Activated CD4-positive, alpha-beta T cell treated with anti-CD3 and anti-CD28 coated beads, Interleukin-2, amount 10 ng/mL, durations not matched to agents 24 days and 14 days (primary cell): ENCODE measurements at regions not wholly inside any gene's neighbourhood (a gene's known extent, or its start where the extent isn't known, plus 50 kb on each side); places are given as distances from the start of the nearest gene placed in this dataset.

Source experiments
- DNase-seq: peaks from one replicate; pipeline ENCODE4 v3.0.0; 2022
- H3K27ac Mint-ChIP-seq: one replicate; pipeline ENCODE4 v1.8.0; 2022; ENCODE audit warnings: mild to moderate bottlenecking, mixed read lengths
- H3K27me3 Mint-ChIP-seq: one replicate; pipeline ENCODE4 v1.8.0; 2022; ENCODE audit warnings: mixed read lengths
- H3K36me3 Mint-ChIP-seq: one replicate; pipeline ENCODE4 v1.8.0; 2022; ENCODE audit warnings: low read depth, mild to moderate bottlenecking, mixed read lengths
- H3K4me1 Mint-ChIP-seq: one replicate; pipeline ENCODE4 v1.8.0; 2021; ENCODE audit warnings: mixed read lengths
- H3K4me3 Mint-ChIP-seq: one replicate; pipeline ENCODE4 v1.8.0; 2022; ENCODE audit warnings: mild to moderate bottlenecking, moderate library complexity, mixed read lengths
- H3K9me3 Mint-ChIP-seq: one replicate; pipeline ENCODE4 v1.8.0; 2021; ENCODE audit warnings: mixed read lengths
- intact Hi-C: fragments of 100-400 bp; cut with micrococcal nuclease; formaldehyde crosslinking; loops from one replicate; pipeline ENCODE4 v1.15.1; 2023

GRCh38 chr20:24388828-24389380 lies 80.5 kb upstream of the SYNDIG1 start:
- Mint-ChIP-seq H3K4me1 (peaks cover 13% of the 10 kb centered on the region), H3K36me3 (no peaks in the 10 kb centered on the region), H3K27me3 (no peaks in the 10 kb centered on the region), H3K27ac (no peak overlapping the region), H3K9me3 (no peaks in the 10 kb centered on the region), H3K4me3 (no peak overlapping the region)
- no peak for DNase-seq
- intact Hi-C loops = no loop called here

GRCh38 chr20:24385547-24385946 lies 83.9 kb upstream of the SYNDIG1 start:
- intact Hi-C loops = no loop called here
- no peaks in the 10 kb centered on the region for H3K36me3 Mint-ChIP-seq
- peaks cover 11% of the 10 kb centered on the region for H3K4me1 Mint-ChIP-seq
- no peaks in the 10 kb centered on the region for H3K9me3 Mint-ChIP-seq
- no peak overlapping the region for H3K27ac Mint-ChIP-seq
- no peak overlapping the region for H3K4me3 Mint-ChIP-seq
- no peaks in the 10 kb centered on the region for H3K27me3 Mint-ChIP-seq
- no peak for DNase-seq

- Mint-ChIP-seq H3K36me3 (no peaks in the 10 kb centered on the region), H3K27ac (no peak overlapping the region), H3K27me3 (peaks cover under 1% of the 10 kb centered on the region), H3K9me3 (no peaks in the 10 kb centered on the region), H3K4me3 (no peak overlapping the region), H3K4me1 (peaks cover 6% of the 10 kb centered on the region)
- DNase-seq = no peak
- intact Hi-C loops = no loop called here
These were observed 84.6 kb upstream of the SYNDIG1 start for GRCh38 chr20:24384865-24385264.

- peaks cover 1% of the 10 kb centered on the region for H3K27me3 Mint-ChIP-seq
- no peaks in the 10 kb centered on the region for H3K36me3 Mint-ChIP-seq
- no peak overlapping the region for H3K4me3 Mint-ChIP-seq
- no peaks in the 10 kb centered on the region for H3K4me1 Mint-ChIP-seq
- H3K9me3 Mint-ChIP-seq = no peaks in the 10 kb centered on the region
- intact Hi-C loops = no loop called here
- no peak for DNase-seq
- no peak overlapping the region for H3K27ac Mint-ChIP-seq
These were observed 86.7 kb upstream of the SYNDIG1 start for GRCh38 chr20:24382743-24383142.

- Mint-ChIP-seq H3K36me3 (no peaks in the 10 kb centered on the region), H3K9me3 (no peaks in the 10 kb centered on the region), H3K4me3 (no peak overlapping the region), H3K27me3 (peaks cover 1% of the 10 kb centered on the region), H3K27ac (no peak overlapping the region), H3K4me1 (no peaks in the 10 kb centered on the region)
- DNase-seq = no peak
- intact Hi-C loops = no loop called here
These were observed 87.1 kb upstream of the SYNDIG1 start for GRCh38 chr20:24382331-24382730.

DNA sequence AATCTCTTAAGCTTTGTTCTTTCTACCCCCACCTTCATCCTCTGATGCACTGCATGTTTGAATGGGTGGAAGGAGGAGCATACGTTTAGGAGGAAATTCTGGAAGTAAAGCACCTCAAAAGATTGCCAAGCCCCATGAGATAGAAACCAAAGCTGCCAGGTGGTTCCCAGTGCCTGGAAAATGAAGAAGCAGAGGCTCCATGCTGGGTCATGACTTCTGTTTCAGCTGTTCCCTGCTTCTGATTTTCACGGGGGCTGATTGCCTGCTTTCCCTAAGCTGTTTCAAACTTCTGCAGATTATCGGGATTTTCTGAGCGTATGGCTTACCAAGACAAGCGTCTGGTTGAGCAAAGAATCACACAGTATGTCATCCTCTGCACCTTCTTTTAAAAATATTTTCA lies 87.5 kb upstream of the SYNDIG1 start:
- Mint-ChIP-seq H3K9me3 (no peaks in the 10 kb centered on the region), H3K27ac (no peak overlapping the region), H3K4me3 (no peak overlapping the region), H3K27me3 (peaks cover 1% of the 10 kb centered on the region), H3K4me1 (no peaks in the 10 kb centered on the region), H3K36me3 (no peaks in the 10 kb centered on the region)
- intact Hi-C loops = no loop called here
- DNase-seq = no peak

GRCh38 chr20:24379484-24379927 lies 89.9 kb upstream of the SYNDIG1 start:
- H3K36me3 Mint-ChIP-seq = no peaks in the 10 kb centered on the region
- no peak for DNase-seq
- intact Hi-C loops = no loop called here
- H3K4me3 Mint-ChIP-seq = no peak overlapping the region
- H3K9me3 Mint-ChIP-seq = no peaks in the 10 kb centered on the region
- peaks cover 1% of the 10 kb centered on the region for H3K27me3 Mint-ChIP-seq
- no peak overlapping the region for H3K27ac Mint-ChIP-seq
- no peaks in the 10 kb centered on the region for H3K4me1 Mint-ChIP-seq

- Mint-ChIP-seq H3K27me3 (peaks cover 1% of the 10 kb centered on the region), H3K4me1 (no peaks in the 10 kb centered on the region), H3K4me3 (no peak overlapping the region), H3K36me3 (no peaks in the 10 kb centered on the region), H3K27ac (no peak overlapping the region), H3K9me3 (no peaks in the 10 kb centered on the region)
- intact Hi-C loops = no loop called here
- DNase-seq = no peak
These were observed 90.6 kb upstream of the SYNDIG1 start for GRCh38 chr20:24378661-24379483.

GRCh38 chr20:24376311-24377099 lies 92.9 kb upstream of the SYNDIG1 start:
- H3K36me3 Mint-ChIP-seq = no peaks in the 10 kb centered on the region

GRCh38 chr20:24373372-24373771 lies 96.1 kb upstream of the SYNDIG1 start:
- Mint-ChIP-seq H3K4me1 (no peaks in the 10 kb centered on the region), H3K9me3 (no peaks in the 10 kb centered on the region), H3K36me3 (no peaks in the 10 kb centered on the region), H3K27ac (no peak overlapping the region), H3K27me3 (no peaks in the 10 kb centered on the region), H3K4me3 (no peak overlapping the region)
- no peak for DNase-seq
- intact Hi-C loops = no loop called here

More at GRCh38 chr20:24376311-24377099, 92.9 kb upstream of the SYNDIG1 start:
- DNase-seq = no peak
- intact Hi-C loops = no loop called here
- Mint-ChIP-seq H3K9me3 (no peaks in the 10 kb centered on the region), H3K27ac (no peak overlapping the region), H3K4me1 (no peaks in the 10 kb centered on the region), H3K4me3 (no peak overlapping the region), H3K27me3 (peaks cover 1% of the 10 kb centered on the region)

DNA sequence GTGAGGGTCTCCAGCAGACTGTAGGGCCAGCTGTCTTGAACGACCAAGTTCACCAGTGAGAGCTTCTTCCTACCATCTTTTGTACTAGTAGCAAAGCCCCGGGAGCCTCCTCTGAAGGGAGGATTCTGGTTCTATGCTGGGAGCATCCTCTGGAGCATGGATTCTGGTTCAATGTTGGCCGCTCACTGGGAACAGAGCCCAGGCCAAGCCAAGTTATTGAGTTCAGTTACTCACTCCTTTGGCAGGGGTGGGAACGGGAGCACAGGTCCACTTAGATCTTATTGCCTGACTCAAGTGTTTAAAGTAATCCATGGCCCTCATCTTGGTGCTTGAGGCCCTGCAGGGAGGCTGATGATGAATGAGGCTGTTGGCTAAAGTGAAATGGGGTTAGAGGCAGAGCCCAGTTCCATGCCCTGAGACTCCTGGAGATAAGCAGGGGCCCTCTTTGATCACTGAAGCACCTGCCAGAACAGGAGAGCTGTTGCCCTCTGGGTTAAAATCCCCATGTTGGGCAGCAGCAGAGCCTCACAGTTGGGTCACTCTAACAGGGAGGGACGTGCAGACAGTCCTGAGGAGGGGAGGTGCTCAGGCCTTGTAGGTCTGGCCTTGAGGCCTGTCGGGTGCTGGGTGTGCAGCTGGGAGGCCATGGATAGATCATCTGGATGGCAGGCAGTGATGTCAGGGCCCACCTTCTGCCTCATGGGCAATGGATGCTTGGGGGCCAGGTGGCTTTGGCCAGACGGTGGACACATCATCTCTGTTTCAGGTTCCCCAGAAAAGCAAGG lies 98.3 kb upstream of the SYNDIG1 start:
- Mint-ChIP-seq H3K27ac (no peak overlapping the region), H3K4me3 (no peak overlapping the region), H3K9me3 (no peaks in the 10 kb centered on the region), H3K27me3 (peaks cover 5% of the 10 kb centered on the region), H3K36me3 (no peaks in the 10 kb centered on the region), H3K4me1 (no peaks in the 10 kb centered on the region)
- no peak for DNase-seq
- intact Hi-C loops = no loop called here

DNA sequence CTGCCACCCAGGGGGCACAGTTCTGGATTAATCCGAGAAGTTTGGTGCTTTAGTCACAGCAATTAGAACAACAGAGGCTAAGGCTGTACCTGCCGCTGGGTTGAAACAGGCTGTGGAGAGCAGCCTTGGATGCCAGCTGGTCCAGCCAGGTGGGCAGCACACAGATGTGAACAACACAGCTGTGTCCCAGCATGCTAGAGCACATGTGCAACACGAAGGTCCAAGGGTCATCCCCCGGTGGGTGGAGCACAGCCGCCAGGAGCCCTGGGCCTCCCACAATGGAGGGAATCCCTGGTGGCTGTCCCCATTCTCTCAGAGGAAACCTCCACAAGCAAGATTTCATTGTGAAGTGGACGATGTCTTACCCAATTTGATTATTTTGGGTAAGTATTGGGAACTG lies 99.2 kb upstream of the SYNDIG1 start:
- H3K27ac Mint-ChIP-seq = no peak overlapping the region
- H3K4me1 Mint-ChIP-seq = no peaks in the 10 kb centered on the region
- H3K27me3 Mint-ChIP-seq = peaks cover 5% of the 10 kb centered on the region
- H3K36me3 Mint-ChIP-seq = no peaks in the 10 kb centered on the region
- DNase-seq = no peak
- no peak overlapping the region for H3K4me3 Mint-ChIP-seq
- intact Hi-C loops = no loop called here
- H3K9me3 Mint-ChIP-seq = no peaks in the 10 kb centered on the region

DNA sequence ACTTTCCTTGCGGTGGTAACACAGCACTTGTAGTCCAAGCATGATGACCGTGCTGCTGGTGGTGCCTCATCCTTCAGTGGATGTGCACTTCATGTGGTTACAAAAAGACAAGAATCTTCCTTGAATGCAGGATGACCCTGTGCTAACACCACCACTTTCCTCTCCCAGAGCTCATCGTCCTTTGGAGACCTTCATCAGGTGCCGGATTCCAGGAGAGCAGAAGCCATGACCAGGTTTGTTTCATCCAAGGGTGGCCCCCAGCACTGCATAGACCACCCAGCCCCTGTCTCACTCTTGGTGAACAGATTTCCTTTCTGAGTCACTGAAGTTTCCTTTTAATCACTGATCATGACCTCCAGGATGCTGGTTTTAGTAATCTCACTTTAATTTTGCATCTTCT lies 101.2 kb upstream of the SYNDIG1 start:
- H3K4me3 Mint-ChIP-seq = no peak overlapping the region
- H3K27ac Mint-ChIP-seq = no peak overlapping the region
- no peaks in the 10 kb centered on the region for H3K4me1 Mint-ChIP-seq

More for the DNA sequence above, 101.2 kb upstream of the SYNDIG1 start:
- intact Hi-C loops = no loop called here
- no peak for DNase-seq
- no peaks in the 10 kb centered on the region for H3K36me3 Mint-ChIP-seq
- no peaks in the 10 kb centered on the region for H3K9me3 Mint-ChIP-seq
- peaks cover 6% of the 10 kb centered on the region for H3K27me3 Mint-ChIP-seq
